KMS-11 (cell line): ENCODE measurements at regions not wholly inside any gene's neighbourhood (a gene's known extent, or its start where the extent isn't known, plus 50 kb on each side); places are given as distances from the start of the nearest gene placed in this dataset.

Source experiments
- H2AFZ ChIP-seq: fragments of 200-600 bp; sonication (generic); 2 replicates; pipeline ENCODE4 v1.6.1; 2016; ENCODE audit warnings: antibody characterized with exemption, mixed run types, low read depth
- H3K27ac ChIP-seq: fragments of 200-600 bp; sonication (generic); 2 replicates; pipeline ENCODE4 v1.6.1; 2016; ENCODE audit warnings: mild to moderate bottlenecking, mixed run types
- H3K27me3 ChIP-seq: fragments of 200-600 bp; sonication (generic); 2 replicates; pipeline ENCODE4 v1.6.1; 2017; ENCODE audit warnings: mild to moderate bottlenecking, low read depth, mixed run types, moderate library complexity; ENCODE audit not compliant: insufficient read depth
- H3K36me3 ChIP-seq: fragments of 200-600 bp; sonication (generic); 2 replicates; pipeline ENCODE4 v1.6.1; 2017; ENCODE audit warnings: mild to moderate bottlenecking, mixed run types; ENCODE audit not compliant: insufficient read depth
- H3K4me1 ChIP-seq: fragments of 200-600 bp; sonication (generic); 2 replicates; pipeline ENCODE4 v1.6.1; 2016; ENCODE audit warnings: mild to moderate bottlenecking, low read depth, mixed run types; ENCODE audit not compliant: poor library complexity, severe bottlenecking
- H3K4me2 ChIP-seq: fragments of 200-600 bp; sonication (generic); 2 replicates; pipeline ENCODE4 v1.7.0; 2016; ENCODE audit warnings: mild to moderate bottlenecking, mixed run types
- H3K4me3 ChIP-seq: fragments of 200-600 bp; sonication (generic); IDR thresholded peaks from 2 replicates; pipeline ENCODE4 v1.6.1; 2017; ENCODE audit warnings: low read depth, low read length, mixed read lengths; ENCODE audit not compliant: insufficient read depth
- H3K79me2 ChIP-seq: fragments of 200-600 bp; sonication (generic); 2 replicates; pipeline ENCODE4 v1.6.1; 2016; ENCODE audit warnings: low read depth, mixed run types; ENCODE audit not compliant: insufficient read depth
- H3K9ac ChIP-seq: fragments of 200-600 bp; sonication (generic); 2 replicates; pipeline ENCODE4 v1.6.1; 2016; ENCODE audit warnings: mild to moderate bottlenecking, mixed run types
- H4K20me1 ChIP-seq: fragments of 200-600 bp; sonication (generic); 2 replicates; pipeline ENCODE4 v1.6.1; 2016; ENCODE audit warnings: mild to moderate bottlenecking, mixed run types; ENCODE audit not compliant: insufficient read depth
- TF ChIP-seq, protein P1 (sequence below): fragments of 200-600 bp; sonication (generic); conservative IDR thresholded peaks from 2 replicates; pipeline ENCODE4 v1.6.1; 2017; ENCODE audit warnings: low read depth, mild to moderate bottlenecking, antibody characterized with exemption, low read length, moderate library complexity, mixed read lengths

DNA sequence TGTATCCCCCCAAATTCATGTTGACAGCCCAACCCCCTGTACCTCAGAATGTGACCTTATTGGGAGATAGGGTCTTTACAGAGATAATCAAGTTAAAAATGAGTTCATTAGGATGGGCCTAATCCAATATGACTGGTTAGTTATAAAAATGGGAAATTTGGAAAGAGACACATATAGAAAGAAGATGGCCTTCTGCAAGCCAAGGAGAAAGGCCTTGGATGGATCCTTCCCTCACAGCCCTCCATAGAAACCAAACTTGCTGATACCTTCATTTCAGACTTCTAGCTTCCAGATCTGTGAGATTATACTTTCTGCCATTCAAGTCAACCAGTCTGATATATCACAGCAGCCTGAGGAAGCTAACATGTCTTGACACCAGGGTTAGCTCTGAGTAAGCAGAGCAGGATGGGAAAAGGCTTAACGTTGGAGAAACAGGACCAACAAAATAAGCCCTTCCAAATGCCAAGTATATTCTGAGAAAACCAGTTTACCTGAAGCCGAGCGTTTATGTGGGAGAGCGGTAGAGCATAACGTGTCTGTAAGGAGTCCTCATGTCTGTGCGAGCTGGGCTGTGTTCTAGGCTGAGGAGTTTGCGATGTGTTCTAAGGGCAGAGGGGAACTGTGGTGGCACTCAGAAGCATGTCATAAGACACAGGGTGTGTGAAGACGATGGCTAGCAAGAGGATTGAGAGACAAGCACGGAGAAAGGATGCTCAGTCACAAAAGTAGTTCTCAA, 206.1 kb downstream of the PIK3R1 start:
- Histone ChIP-seq H3K27ac (no peak overlapping the region), H3K9ac (no peak overlapping the region), H3K4me3 (no peak overlapping the region), H3K4me2 (no peak overlapping the region), H3K36me3 (no peaks in the 10 kb centered on the region), H2AFZ (no peak overlapping the region), H3K79me2 (no peaks in the 10 kb centered on the region), H3K27me3 (no peaks in the 10 kb centered on the region), H3K4me1 (peaks cover 15% of the 10 kb centered on the region), H4K20me1 (no peaks in the 10 kb centered on the region)
- TF ChIP-seq, protein P1, sequence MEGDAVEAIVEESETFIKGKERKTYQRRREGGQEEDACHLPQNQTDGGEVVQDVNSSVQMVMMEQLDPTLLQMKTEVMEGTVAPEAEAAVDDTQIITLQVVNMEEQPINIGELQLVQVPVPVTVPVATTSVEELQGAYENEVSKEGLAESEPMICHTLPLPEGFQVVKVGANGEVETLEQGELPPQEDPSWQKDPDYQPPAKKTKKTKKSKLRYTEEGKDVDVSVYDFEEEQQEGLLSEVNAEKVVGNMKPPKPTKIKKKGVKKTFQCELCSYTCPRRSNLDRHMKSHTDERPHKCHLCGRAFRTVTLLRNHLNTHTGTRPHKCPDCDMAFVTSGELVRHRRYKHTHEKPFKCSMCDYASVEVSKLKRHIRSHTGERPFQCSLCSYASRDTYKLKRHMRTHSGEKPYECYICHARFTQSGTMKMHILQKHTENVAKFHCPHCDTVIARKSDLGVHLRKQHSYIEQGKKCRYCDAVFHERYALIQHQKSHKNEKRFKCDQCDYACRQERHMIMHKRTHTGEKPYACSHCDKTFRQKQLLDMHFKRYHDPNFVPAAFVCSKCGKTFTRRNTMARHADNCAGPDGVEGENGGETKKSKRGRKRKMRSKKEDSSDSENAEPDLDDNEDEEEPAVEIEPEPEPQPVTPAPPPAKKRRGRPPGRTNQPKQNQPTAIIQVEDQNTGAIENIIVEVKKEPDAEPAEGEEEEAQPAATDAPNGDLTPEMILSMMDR = no peak

GRCh38 chr5:68423154-68423811, 207.7 kb downstream of the PIK3R1 start:
- no peak overlapping the region for H3K4me2 ChIP-seq
- no peaks in the 10 kb centered on the region for H3K36me3 ChIP-seq
- no peaks in the 10 kb centered on the region for H4K20me1 ChIP-seq
- peaks cover 15% of the 10 kb centered on the region for H3K4me1 ChIP-seq
- H3K9ac ChIP-seq = no peak overlapping the region
- no peak overlapping the region for H3K4me3 ChIP-seq
- H3K79me2 ChIP-seq = no peaks in the 10 kb centered on the region
- TF ChIP-seq, protein P1 = no peak
- no peaks in the 10 kb centered on the region for H3K27me3 ChIP-seq
- no peak overlapping the region for H3K27ac ChIP-seq
- H2AFZ ChIP-seq = no peak overlapping the region

GRCh38 chr5:68424799-68425537, 209.4 kb downstream of the PIK3R1 start:
- H2AFZ ChIP-seq = no peak overlapping the region

GRCh38 chr5:68426586-68426985, 211.0 kb downstream of the PIK3R1 start:
- H3K36me3 ChIP-seq = no peaks in the 10 kb centered on the region
- no peak overlapping the region for H3K27ac ChIP-seq
- no peaks in the 10 kb centered on the region for H3K27me3 ChIP-seq
- TF ChIP-seq, protein P1 = no peak
- H3K79me2 ChIP-seq = no peaks in the 10 kb centered on the region
- H3K4me3 ChIP-seq = no peak overlapping the region
- no peak overlapping the region for H3K4me2 ChIP-seq
- H3K9ac ChIP-seq = no peak overlapping the region
- no peak overlapping the region for H2AFZ ChIP-seq
- H3K4me1 ChIP-seq = peaks cover 15% of the 10 kb centered on the region
- no peaks in the 10 kb centered on the region for H4K20me1 ChIP-seq

More at GRCh38 chr5:68424799-68425537, 209.4 kb downstream of the PIK3R1 start:
- Histone ChIP-seq H3K27me3 (no peaks in the 10 kb centered on the region), H3K4me3 (no peak overlapping the region), H3K79me2 (no peaks in the 10 kb centered on the region), H3K9ac (no peak overlapping the region), H3K27ac (no peak overlapping the region), H3K36me3 (no peaks in the 10 kb centered on the region), H3K4me1 (peaks cover 15% of the 10 kb centered on the region), H3K4me2 (0 out of 2 replicates have a peak overlapping the region, but pooled peaks have one; percentile 15), H4K20me1 (no peaks in the 10 kb centered on the region)
- TF ChIP-seq, protein P1 = no peak
